Upper lobe of left lung (tissue), 6 donors: ENCODE measurements at regions not wholly inside any gene's neighbourhood (a gene's known extent, or its start where the extent isn't known, plus 50 kb on each side); places are given as distances from the start of the nearest gene placed in this dataset.

Source experiments
- ATAC-seq, 2 donors: fragments of 200-7000 bp; cut with Tn5 transposase; one replicate each; pipeline ENCODE4 v1.9.1; 2022; ENCODE audit warnings: mild to moderate bottlenecking in 2 of 2, moderate library complexity in 2 of 2; ENCODE audit not compliant: low FRiP score in 2 of 2
- DNase-seq, 2 donors: peaks; one replicate each; pipeline ENCODE4 v3.0.0-alpha.2; 2019 to 2020
- H3K27ac ChIP-seq, 4 donors: fragments of 200-600 bp; sonication (generic); one replicate each; pipeline ENCODE4 v1.5.1; 2016 to 2019
- H3K27me3 ChIP-seq, 4 donors: fragments of 200-600 bp; sonication (generic); one replicate each; pipeline ENCODE4 v1.5.1; 2017 to 2019
- H3K36me3 ChIP-seq, 4 donors: fragments of 200-600 bp; sonication (generic); one replicate each; pipeline ENCODE4 v1.5.1; 2016 to 2019
- H3K4me1 ChIP-seq, 4 donors: fragments of 200-600 bp; sonication (generic); one replicate each; pipeline ENCODE4 v1.5.1; 2018 to 2019
- H3K4me3 ChIP-seq, 4 donors: fragments of 200-600 bp; sonication (generic); one replicate each; pipeline ENCODE4 v1.5.1; 2017 to 2019; ENCODE audit warnings: mild to moderate bottlenecking in 2 of 4, moderate library complexity in 1 of 4
- H3K9me3 ChIP-seq, 4 donors: fragments of 200-600 bp; sonication (generic); one replicate each; pipeline ENCODE4 v1.5.1; 2018 to 2019
- EP300 ChIP-seq, 4 donors: sonication (generic); formaldehyde crosslinking; IDR thresholded peaks; one replicate each; pipeline ENCODE4 v1.5.1; 2017; ENCODE audit warnings: antibody characterized with exemption in 4 of 4, control low read depth in 2 of 4
- POLR2A ChIP-seq, 4 donors: fragments of 450-650 bp; IDR thresholded peaks; one replicate each; pipeline ENCODE4 v1.5.1; 2016 to 2017; ENCODE audit warnings: antibody characterized with exemption in 4 of 4, mild to moderate bottlenecking in 2 of 4
- POLR2AphosphoS5 ChIP-seq, 2 donors: sonication (generic); formaldehyde crosslinking; IDR thresholded peaks; one replicate each; pipeline ENCODE4 v1.5.1; 2017; ENCODE audit warnings: antibody characterized with exemption in 2 of 2
- WGBS, 2 donors: methylation state at CpG; one replicate each; pipeline ENCODE4 v1.1.5; 2017 to 2018; 5-methylcytosine and 5-hydroxymethylcytosine counted together
- TF ChIP-seq, protein P1 (sequence below), 6 experiments: fragments of 450-650 bp in 4 of 6; fragments of 200-600 bp in 2 of 6; sonication (generic) in 2 of 6; IDR thresholded peaks; one replicate each; pipeline ENCODE4 v1.5.1; 2016 to 2019; ENCODE audit warnings: antibody characterized with exemption in 6 of 6
- donor health status: DM: no; HTN: no; CAD: no; lungs with moderate emphysema.
- donor health status: DM: no; HTN: yes; CAD: no; lungs with severe emphysema.

DNA sequence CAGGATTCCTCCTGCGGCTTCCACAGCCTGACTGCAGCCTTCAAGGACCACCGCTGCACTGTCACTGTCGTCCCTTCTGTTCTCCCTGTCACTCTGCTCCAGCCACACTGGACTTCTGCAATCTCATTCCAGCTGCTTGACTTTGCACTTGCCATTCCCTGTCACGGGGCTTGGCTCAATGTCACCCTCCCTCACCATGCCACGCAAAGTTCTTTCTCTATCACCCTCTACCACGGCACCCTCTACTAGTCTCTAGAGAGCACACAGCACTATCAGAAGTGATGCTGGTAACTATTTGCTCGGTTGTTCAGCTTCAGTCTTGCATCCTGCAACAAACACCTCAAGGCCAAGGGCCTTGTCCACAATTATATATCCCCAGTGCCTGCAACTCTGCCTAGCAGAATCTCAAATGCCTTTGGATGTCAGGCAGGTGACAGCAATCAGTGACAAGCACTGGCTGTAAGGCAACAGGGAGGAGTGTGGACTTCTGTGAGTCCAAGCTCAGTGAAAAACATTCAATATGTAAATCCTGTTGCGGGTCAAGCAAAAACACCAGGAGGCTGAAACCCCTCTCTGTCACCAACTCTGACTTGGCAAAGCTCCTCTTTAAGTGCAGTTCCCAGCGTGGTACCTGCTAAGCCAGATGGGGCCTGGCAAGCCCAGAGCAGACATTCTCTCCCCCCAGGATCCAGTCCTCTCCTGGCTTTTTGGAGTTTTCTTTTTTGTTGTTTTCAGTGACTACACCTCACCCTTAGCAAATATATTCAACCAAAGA is 259.9 kb downstream of the FGFR2 start:
- 72 to 77% methylated on average over 9 of the region's 9 CpGs for WGBS, 2 donors
- Histone ChIP-seq H3K4me1 (peaks cover 0 to 2% (median 0%) of the 10 kb centered on the region in 4 donors), H3K27me3 (no peaks in the 10 kb centered on the region), H3K36me3 (no peaks in the 10 kb centered on the region), H3K27ac (no peak overlapping the region), H3K9me3 (no peaks in the 10 kb centered on the region), H3K4me3 (no peak overlapping the region)
- no peak for TF ChIP-seq POLR2AphosphoS5 (IDR thresholded peaks at IDR 0.05)
- TF ChIP-seq EP300 (IDR thresholded peaks at IDR 0.05) = no peak
- ATAC-seq (no peak), DNase-seq (no peak)

DNA sequence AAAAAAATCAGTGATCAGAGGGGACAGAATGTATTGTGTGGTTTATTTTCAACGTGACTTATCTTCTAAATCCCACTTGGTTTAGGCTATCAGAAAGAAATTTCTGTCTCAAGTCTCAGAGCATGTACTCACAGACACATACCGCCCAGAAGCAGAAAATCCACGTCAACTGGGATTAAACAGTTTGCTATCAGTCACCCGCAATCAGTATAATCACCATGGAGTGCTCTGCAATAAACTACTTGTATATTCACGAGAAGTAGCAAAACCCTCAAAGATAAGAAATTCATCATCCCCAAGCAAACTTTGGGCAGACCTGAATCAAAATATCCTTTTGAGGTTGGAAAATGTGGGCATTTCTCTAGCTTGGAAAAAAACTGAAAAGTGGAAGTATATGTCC is 259.1 kb downstream of the FGFR2 start:
- Histone ChIP-seq H3K4me1 (peaks cover 0 to 2% (median 0%) of the 10 kb centered on the region in 4 donors), H3K36me3 (no peaks in the 10 kb centered on the region), H3K9me3 (no peaks in the 10 kb centered on the region), H3K27ac (no peak overlapping the region), H3K4me3 (no peak overlapping the region), H3K27me3 (no peaks in the 10 kb centered on the region)
- DNase-seq = no peak
- 58 to 62% methylated on average over 5 of the region's 5 CpGs for WGBS, 2 donors
- TF ChIP-seq EP300 (IDR thresholded peaks at IDR 0.05) = no peak
- no peak for TF ChIP-seq POLR2AphosphoS5 (IDR thresholded peaks at IDR 0.05)
- TF ChIP-seq POLR2A (IDR thresholded peaks at IDR 0.05) = no peak
- TF ChIP-seq, protein P1, sequence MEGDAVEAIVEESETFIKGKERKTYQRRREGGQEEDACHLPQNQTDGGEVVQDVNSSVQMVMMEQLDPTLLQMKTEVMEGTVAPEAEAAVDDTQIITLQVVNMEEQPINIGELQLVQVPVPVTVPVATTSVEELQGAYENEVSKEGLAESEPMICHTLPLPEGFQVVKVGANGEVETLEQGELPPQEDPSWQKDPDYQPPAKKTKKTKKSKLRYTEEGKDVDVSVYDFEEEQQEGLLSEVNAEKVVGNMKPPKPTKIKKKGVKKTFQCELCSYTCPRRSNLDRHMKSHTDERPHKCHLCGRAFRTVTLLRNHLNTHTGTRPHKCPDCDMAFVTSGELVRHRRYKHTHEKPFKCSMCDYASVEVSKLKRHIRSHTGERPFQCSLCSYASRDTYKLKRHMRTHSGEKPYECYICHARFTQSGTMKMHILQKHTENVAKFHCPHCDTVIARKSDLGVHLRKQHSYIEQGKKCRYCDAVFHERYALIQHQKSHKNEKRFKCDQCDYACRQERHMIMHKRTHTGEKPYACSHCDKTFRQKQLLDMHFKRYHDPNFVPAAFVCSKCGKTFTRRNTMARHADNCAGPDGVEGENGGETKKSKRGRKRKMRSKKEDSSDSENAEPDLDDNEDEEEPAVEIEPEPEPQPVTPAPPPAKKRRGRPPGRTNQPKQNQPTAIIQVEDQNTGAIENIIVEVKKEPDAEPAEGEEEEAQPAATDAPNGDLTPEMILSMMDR (IDR thresholded peaks at IDR 0.05) = no peak
- no peak for ATAC-seq

DNA sequence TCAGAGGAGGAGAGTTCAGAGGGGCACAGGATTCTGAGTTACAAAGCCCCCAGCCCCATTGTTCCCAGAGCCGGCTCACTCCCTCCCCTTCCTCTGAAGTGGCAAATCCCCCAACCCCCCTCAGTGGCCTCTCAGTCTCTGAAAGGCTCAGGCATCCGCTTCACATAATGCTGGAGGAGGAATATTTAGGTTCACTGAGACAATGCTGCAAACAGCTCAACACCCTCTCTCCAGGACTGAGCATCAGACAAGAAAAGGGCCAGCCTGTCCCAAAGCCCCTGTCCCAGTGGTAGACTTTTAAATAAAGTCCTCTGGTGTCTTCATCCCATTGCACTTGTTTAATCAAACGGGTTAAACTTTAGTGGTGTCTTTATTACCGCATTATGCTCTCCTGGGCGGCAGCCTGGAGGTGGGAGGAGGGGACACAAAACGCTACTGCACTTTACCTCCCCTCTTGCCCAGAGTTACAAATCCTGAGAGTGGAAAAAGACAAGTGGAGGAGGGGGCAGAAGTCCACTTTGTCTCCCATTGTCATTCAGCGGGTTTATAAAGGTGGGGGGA is 257.9 kb downstream of the FGFR2 start:
- no peak overlapping the region for H3K4me3 ChIP-seq
- TF ChIP-seq POLR2A (IDR thresholded peaks at IDR 0.05) (no peak), EP300 (IDR thresholded peaks at IDR 0.05) (no peak), POLR2AphosphoS5 (IDR thresholded peaks at IDR 0.05) (no peak)
- TF ChIP-seq, protein P1 (IDR thresholded peaks at IDR 0.05) = no peak
- H3K27ac ChIP-seq = no peak overlapping the region
- WGBS, 2 donors = 56 to 65% methylated on average over 7 of the region's 7 CpGs
- ATAC-seq = no peak
- H3K27me3 ChIP-seq = no peaks in the 10 kb centered on the region
- H3K9me3 ChIP-seq = no peaks in the 10 kb centered on the region
- DNase-seq = no peak
- H3K36me3 ChIP-seq = no peaks in the 10 kb centered on the region
- H3K4me1 ChIP-seq = peaks cover 0 to 2% (median 0%) of the 10 kb centered on the region in 4 donors

DNA sequence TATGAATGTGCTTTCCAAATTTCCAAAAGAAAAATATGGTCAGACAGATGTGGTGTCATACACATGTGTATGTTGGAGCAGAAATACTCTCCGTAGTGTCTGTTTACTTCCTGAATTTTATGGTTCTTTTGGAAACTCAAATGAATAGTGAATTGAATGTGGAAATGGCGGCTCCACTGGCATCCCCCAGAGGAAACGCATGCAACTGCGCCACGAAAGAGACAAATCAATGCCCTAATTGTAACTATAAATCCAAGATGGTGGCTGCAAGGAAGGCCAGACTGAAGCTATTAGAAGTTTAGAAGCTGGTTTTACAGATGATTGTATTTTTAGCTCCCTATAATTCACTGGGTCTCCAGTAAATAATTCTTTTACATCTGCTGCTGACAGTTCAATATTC is 246.7 kb downstream of the FGFR2 start:
- WGBS, 2 donors = 93 to 97% methylated on average over 5 of the region's 5 CpGs
- no peaks in the 10 kb centered on the region for H3K9me3 ChIP-seq
- H3K4me3 ChIP-seq = no peak overlapping the region
- no peaks in the 10 kb centered on the region for H3K27me3 ChIP-seq
- no peaks in the 10 kb centered on the region for H3K36me3 ChIP-seq
- no peak overlapping the region for H3K27ac ChIP-seq
- TF ChIP-seq POLR2AphosphoS5 (IDR thresholded peaks at IDR 0.05) (no peak), POLR2A (IDR thresholded peaks at IDR 0.05) (no peak), EP300 (IDR thresholded peaks at IDR 0.05) (no peak)
- TF ChIP-seq, protein P1 (IDR thresholded peaks at IDR 0.05) = no peak
- no peaks in the 10 kb centered on the region for H3K4me1 ChIP-seq
- ATAC-seq (no peak), DNase-seq (no peak)

DNA sequence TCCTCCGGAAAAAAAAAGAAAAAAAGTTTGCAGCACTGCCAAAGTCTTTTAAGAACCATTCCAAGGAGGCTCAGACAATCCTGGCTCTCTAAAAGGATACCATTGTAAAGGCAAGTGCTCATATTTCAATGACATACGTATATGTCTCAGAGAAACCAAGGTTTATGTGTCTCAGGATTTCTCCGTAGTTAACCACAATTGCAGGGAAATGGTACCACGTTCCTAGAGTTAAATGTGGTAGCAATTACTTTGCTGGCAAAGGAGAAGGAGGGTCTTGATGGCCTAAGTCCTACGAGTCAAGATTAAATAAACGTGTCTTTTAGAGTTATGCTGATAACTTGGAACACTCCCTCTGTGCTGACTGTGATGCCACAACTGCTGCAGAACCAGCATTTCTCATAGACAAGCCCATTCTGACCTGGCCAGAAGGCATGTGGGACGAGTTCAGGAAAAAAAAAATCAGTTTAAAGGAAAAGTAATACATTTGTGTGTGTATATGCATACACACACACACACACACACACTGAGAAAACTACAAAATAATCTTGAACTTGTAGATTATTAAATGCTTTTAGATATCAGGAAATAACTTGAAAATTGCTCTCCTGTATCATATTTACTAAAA is 245.9 kb downstream of the FGFR2 start:
- DNase-seq (no peak), ATAC-seq (no peak)
- TF ChIP-seq POLR2AphosphoS5 (IDR thresholded peaks at IDR 0.05) (no peak), EP300 (IDR thresholded peaks at IDR 0.05) (no peak), POLR2A (IDR thresholded peaks at IDR 0.05) (no peak)
- TF ChIP-seq, protein P1 (IDR thresholded peaks at IDR 0.05) = no peak

More for the DNA sequence above, 245.9 kb downstream of the FGFR2 start:
- no peak overlapping the region for H3K27ac ChIP-seq
- no peaks in the 10 kb centered on the region for H3K9me3 ChIP-seq
- WGBS, 2 donors = 45 to 64% methylated on average over 7 of the region's 7 CpGs
- no peaks in the 10 kb centered on the region for H3K4me1 ChIP-seq
- H3K4me3 ChIP-seq = no peak overlapping the region
- no peaks in the 10 kb centered on the region for H3K27me3 ChIP-seq
- H3K36me3 ChIP-seq = no peaks in the 10 kb centered on the region
